GM21515 (cell line): ENCODE measurements at regions not wholly inside any gene's neighbourhood (a gene's known extent, or its start where the extent isn't known, plus 50 kb on each side); places are given as distances from the start of the nearest gene placed in this dataset.

Source experiments
- ATAC-seq: cut with Tn5 transposase; IDR thresholded peaks from one replicate; pipeline ENCODE4 v1.9.1; 2021; ENCODE audit not compliant: unreplicated experiment

DNA sequence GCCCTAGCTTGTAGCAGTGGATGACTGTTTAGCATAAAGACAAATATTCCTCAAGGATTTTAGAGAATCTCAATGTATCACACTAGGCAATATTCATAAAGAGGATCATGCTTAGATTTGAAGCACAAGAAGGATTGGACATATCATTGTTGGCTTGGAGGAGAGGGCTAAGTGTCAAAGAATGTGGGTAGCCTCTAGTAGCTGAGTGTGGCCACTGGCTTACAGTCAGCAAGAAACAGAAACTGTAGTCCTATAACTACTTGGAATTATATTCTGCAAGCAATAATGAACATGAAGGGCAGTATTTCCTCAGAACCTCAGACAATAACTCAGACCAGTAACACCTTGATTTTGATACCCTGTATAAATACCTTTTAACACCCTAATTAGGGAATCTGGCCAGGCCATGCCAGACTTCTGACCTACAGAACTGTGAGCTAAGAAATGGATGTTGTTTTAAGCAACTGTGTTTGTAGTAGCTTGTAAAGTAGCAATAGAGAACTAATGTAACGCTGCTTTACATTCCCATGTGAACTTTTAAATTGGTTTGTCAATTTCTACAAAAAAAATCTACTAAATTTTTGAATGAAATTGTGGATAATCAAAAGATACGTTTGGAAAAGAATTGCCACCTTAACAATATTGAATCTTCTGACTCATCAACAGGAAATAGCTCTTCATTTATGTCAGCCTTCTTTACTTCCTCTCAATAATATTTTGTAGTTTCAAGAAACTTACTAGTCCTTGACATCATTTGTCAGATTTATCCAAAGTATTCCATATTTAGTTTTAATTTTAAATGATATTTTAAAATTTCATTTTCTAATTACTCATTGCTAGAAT, 65.2 kb upstream of the RSPO3 start:
- ATAC-seq = no peak

DNA sequence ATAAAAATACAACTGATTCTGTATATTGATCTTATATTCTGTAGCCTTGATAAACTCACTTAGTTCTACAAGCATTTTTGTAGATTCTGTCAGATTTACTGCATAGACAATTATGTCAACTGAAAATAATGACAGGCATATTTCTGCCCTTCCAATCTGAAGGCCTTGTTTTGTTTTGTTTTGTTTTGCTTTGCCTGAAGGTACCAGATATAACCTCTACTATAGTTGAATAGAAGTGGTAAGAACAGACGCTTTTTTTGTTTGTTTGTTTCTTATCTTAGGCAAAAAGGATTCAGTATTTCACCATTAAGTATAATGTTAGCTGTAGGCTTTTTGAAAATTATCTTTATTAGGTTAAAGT, 64.6 kb upstream of the RSPO3 start:
- no peak for ATAC-seq

DNA sequence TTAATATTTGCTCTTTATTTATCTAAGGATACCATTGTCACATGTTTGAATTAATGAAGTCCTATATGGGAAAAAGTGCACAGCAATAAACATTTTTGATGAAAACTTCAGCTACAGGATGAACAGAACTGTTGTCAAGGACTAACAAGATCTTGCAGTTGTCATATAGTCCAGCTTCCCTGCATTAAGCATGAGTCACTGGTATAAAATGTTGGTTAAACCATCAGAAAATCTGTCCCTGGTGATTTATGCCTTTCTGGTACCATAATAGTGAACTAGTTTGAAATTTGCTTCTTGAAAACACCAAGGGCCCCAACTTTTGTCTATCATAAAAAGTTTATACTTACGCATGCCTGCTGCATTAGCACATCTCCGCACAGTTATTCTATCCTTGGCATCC, 60.4 kb upstream of the RSPO3 start:
- no peak for ATAC-seq

DNA sequence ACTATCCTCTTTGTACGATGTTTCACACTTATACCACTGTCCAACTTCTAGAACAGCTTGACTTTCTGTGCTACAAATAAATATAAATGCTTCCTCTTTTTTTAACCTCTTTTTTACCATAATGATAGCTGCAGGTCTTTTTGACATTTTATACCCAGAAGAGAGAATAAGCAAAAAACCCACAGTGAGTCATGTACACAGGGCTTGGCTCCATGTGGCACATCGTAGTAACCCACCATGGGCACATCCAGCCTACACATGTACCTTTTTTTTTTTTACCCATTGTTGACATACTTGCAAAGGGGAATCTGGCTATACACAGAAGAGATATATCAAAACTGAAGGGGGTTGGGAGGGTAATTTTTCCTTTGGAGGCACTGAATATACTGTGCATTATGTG, 59.5 kb upstream of the RSPO3 start:
- ATAC-seq = no peak
